WERI-Rb-1 (cell line): ENCODE measurements at regions not wholly inside any gene's neighbourhood (a gene's known extent, or its start where the extent isn't known, plus 50 kb on each side); places are given as distances from the start of the nearest gene placed in this dataset.

Experiments
- DNase-seq: peaks from one replicate; pipeline ENCODE4 v3.0.0-alpha.2; 2020
- H3K27ac ChIP-seq: fragments of 250-450 bp; sonication (Bioruptor Pico); 2 replicates; pipeline ENCODE4 v1.5.1; 2020; ENCODE audit warnings: mild to moderate bottlenecking, moderate library complexity
- H3K27me3 ChIP-seq: fragments of 250-450 bp; sonication (Bioruptor Pico); 2 replicates; pipeline ENCODE4 v1.5.1; 2021; ENCODE audit warnings: mild to moderate bottlenecking, low read depth, moderate library complexity; ENCODE audit not compliant: insufficient read depth, severe bottlenecking
- H3K36me3 ChIP-seq: fragments of 250-450 bp; sonication (Bioruptor Pico); 2 replicates; pipeline ENCODE4 v1.5.1; 2020; ENCODE audit warnings: mild to moderate bottlenecking, moderate library complexity
- H3K4me3 ChIP-seq: 2 replicates; pipeline ENCODE4 v1.5.1; 2011; ENCODE audit warnings: low read depth, mild to moderate bottlenecking, control low read depth, low read length
- H3K9me3 ChIP-seq: fragments of 250-450 bp; sonication (Bioruptor Pico); 2 replicates; pipeline ENCODE4 v1.5.1; 2021; ENCODE audit warnings: mild to moderate bottlenecking, moderate library complexity; ENCODE audit not compliant: severe bottlenecking
- TF ChIP-seq, protein P1 (sequence below): IDR thresholded peaks from 2 replicates; pipeline ENCODE4 v1.5.1; 2011; ENCODE audit warnings: low read depth, mild to moderate bottlenecking, control low read depth, inconsistent platforms, low read length

DNA sequence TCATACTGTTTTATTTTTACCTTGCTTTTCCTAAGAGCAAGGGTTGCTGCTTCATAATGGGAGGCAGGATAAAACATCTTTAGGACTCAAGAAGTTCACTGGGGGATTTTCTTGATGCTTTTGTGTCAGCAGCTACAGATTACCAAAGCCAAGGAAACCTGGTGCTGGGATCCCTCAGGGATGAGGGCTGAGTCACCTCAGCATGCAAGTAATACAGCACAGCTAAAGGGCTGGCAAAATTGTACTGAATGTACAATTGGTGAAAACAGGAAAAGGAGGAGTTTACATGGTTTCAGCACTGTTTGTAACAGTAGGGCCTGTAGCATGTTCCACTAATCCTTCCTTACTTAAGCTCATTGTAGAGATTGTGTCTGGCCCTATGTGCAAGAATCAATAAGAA is 1056.8 kb downstream of the SORCS1 start:
- Histone ChIP-seq H3K36me3 (no peaks in the 10 kb centered on the region), H3K27ac (peak overlapping the region; percentile 35; the same call in 1 of the 2 replicates), H3K4me3 (no peak overlapping the region), H3K9me3 (no peaks in the 10 kb centered on the region), H3K27me3 (no peaks in the 10 kb centered on the region)
- peak; percentile 14 for DNase-seq
- TF ChIP-seq, protein P1, sequence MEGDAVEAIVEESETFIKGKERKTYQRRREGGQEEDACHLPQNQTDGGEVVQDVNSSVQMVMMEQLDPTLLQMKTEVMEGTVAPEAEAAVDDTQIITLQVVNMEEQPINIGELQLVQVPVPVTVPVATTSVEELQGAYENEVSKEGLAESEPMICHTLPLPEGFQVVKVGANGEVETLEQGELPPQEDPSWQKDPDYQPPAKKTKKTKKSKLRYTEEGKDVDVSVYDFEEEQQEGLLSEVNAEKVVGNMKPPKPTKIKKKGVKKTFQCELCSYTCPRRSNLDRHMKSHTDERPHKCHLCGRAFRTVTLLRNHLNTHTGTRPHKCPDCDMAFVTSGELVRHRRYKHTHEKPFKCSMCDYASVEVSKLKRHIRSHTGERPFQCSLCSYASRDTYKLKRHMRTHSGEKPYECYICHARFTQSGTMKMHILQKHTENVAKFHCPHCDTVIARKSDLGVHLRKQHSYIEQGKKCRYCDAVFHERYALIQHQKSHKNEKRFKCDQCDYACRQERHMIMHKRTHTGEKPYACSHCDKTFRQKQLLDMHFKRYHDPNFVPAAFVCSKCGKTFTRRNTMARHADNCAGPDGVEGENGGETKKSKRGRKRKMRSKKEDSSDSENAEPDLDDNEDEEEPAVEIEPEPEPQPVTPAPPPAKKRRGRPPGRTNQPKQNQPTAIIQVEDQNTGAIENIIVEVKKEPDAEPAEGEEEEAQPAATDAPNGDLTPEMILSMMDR: no peak

DNA sequence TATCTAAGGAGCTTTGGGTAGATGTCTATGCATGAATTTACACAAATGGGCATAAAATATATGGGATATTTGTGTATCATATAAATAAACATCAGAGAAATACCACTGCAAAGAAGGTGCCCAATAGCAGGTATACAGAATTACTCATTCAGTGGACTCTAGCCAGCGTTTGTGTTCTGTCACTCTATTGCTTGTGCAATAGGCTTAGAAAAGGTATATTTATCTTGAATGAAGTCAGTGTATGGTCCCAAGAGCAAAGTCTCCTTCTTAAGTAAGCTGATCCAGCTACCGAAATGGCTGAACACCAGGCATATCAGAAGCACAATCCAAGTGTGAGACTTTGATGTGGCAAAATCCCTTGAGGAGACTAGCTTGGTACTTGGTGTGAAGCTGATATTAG is 1058.4 kb downstream of the SORCS1 start:
- no peak overlapping the region for H3K27ac ChIP-seq

DNA sequence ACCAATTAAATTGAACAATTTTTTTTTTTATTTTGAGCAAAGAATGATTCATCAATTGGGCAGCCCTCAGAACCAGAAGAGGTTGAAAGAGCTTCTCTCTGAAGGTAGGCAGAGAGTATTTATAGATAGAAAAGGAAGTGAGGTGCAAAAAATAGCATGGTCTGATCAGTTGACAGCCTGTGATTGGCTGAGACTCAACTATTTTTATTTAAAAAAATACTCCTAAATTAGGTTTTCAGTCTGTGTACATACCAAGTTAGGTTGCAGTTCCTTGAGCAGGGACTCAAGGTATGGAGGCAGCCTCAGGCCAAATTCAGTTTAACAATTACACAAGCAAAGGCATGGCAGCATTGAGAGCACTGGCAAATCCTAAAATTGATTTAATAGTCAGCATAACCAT is 1074.7 kb downstream of the SORCS1 start:
- no peaks in the 10 kb centered on the region for H3K27me3 ChIP-seq
- no peak for DNase-seq
- H3K27ac ChIP-seq: no peak overlapping the region
- no peak overlapping the region for H3K4me3 ChIP-seq
- H3K36me3 ChIP-seq: no peaks in the 10 kb centered on the region
- H3K9me3 ChIP-seq: no peaks in the 10 kb centered on the region
- TF ChIP-seq, protein P1: no peak

More for the DNA sequence above, 1058.4 kb downstream of the SORCS1 start:
- H3K27me3 ChIP-seq: no peaks in the 10 kb centered on the region
- no peaks in the 10 kb centered on the region for H3K36me3 ChIP-seq
- H3K4me3 ChIP-seq: no peak overlapping the region
- DNase-seq: no peak
- no peaks in the 10 kb centered on the region for H3K9me3 ChIP-seq
- TF ChIP-seq, protein P1: no peak

- no peak for DNase-seq
- Histone ChIP-seq H3K9me3 (no peaks in the 10 kb centered on the region), H3K36me3 (no peaks in the 10 kb centered on the region), H3K27ac (no peak overlapping the region), H3K4me3 (no peak overlapping the region), H3K27me3 (no peaks in the 10 kb centered on the region)
- TF ChIP-seq, protein P1: no peak
Measured at GRCh38 chr10:106086391-106086790, 1078.1 kb downstream of the SORCS1 start.

DNA sequence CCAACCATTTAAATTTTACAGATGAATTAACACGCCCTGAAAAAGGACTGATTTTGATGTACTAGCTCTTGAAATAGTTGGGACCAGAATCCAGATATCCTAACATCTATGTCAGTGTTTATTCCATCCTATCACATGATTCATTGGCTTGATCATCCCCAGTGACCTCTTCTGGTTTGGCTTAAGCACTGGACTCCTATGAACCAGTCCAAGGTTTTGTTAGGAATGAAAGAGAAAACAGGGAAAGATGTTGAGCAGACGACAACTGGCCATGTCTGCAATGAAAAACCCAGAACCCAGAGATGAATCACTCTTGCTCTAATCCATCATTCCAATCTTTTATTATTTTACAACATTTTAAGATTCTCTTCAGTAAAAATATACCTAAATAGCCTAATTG is 1080.9 kb downstream of the SORCS1 start:
- no peaks in the 10 kb centered on the region for H3K36me3 ChIP-seq
- TF ChIP-seq, protein P1: no peak
- H3K4me3 ChIP-seq: no peak overlapping the region
- no peaks in the 10 kb centered on the region for H3K27me3 ChIP-seq
- no peak overlapping the region for H3K27ac ChIP-seq
- no peak for DNase-seq
- no peaks in the 10 kb centered on the region for H3K9me3 ChIP-seq

DNA sequence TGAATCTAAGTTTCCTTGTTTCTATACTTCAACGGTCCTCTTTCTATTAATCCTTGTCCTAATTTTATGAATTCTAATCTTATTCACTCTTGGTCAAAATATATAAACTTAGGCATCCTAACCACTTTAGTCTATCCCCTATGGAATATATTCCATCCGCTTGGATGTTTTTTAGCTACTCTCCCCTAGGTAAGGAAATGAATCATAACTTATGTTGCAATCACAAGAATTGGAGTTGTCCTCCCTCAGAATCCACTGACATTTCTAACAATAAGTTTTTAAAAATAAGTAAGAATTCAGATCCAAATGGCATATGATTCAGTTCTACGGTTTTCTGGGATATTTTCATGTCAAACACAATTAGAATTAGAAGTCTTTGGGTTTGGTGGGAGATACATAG is 1081.6 kb downstream of the SORCS1 start:
- Histone ChIP-seq H3K9me3 (no peaks in the 10 kb centered on the region), H3K36me3 (no peaks in the 10 kb centered on the region), H3K27ac (no peak overlapping the region), H3K27me3 (no peaks in the 10 kb centered on the region), H3K4me3 (no peak overlapping the region)
- TF ChIP-seq, protein P1: no peak
- no peak for DNase-seq
